ENCODE measurements at regions not wholly inside any gene's neighbourhood (a gene's known extent, or its start where the extent isn't known, plus 50 kb on each side); places are given as distances from the start of the nearest gene placed in this dataset.

DNA sequence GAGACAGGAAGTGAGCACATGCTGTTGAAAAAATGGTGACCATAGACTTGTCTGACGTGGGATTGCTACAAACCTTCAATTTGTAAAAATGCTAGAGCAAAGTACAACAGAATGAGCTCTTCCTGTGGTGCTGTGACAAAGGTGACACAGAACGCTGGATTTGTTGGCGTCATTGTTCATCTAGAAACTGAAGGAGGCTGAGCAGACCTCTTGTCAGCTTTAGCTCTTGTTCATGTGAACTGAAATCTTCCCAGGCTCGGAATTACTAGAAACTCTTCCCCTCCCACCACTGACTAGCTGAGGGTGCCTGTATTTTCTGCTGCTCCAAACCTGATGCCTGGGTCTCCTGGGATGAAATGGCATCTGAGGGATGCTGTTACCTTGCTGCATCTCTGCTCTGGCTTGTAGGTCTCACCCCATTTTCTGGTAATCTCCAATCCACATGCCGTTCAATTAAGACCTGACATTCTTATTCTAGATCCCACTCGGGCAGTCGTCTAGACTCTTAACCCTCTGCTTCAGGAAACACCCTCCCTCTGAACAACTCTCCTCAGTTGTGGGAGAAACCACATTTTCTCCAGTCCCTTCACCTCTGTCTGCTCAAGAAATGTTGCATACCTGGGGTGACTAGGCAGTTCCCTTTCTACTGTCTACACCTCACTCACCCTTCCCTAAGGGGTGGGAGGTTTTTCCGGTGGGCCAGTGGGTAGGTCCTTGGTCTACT, 349.3 kb downstream of the CXCL12 start:
- TF ChIP-seq, protein P1, sequence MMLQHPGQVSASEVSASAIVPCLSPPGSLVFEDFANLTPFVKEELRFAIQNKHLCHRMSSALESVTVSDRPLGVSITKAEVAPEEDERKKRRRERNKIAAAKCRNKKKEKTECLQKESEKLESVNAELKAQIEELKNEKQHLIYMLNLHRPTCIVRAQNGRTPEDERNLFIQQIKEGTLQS (IDR thresholded peaks at IDR 0.05): no peak
- TF ChIP-seq CEBPB (IDR thresholded peaks at IDR 0.05; ENCODE audit: low read depth) (no peak), EZH2 (IDR thresholded peaks at IDR 0.05) (no peak), YY1 (IDR thresholded peaks at IDR 0.05; ENCODE audit: extremely low read depth, insufficient replicate concordance, low read depth, low read length) (no peak), POLR2A (IDR thresholded peaks at IDR 0.05; ENCODE audit: borderline replicate concordance, extremely low read depth, insufficient read depth, insufficient read length) (no peak), ZNF274 (IDR thresholded peaks at IDR 0.05; ENCODE audit: low read depth, low read length) (no peak), EGR1 (IDR thresholded peaks at IDR 0.05; ENCODE audit: low read depth) (no peak), EZH2phosphoT487 (IDR thresholded peaks at IDR 0.05; ENCODE audit: borderline replicate concordance) (no peak), SP1 (IDR thresholded peaks at IDR 0.05; ENCODE audit: low read depth) (no peak)
- TF ChIP-seq, protein P2, sequence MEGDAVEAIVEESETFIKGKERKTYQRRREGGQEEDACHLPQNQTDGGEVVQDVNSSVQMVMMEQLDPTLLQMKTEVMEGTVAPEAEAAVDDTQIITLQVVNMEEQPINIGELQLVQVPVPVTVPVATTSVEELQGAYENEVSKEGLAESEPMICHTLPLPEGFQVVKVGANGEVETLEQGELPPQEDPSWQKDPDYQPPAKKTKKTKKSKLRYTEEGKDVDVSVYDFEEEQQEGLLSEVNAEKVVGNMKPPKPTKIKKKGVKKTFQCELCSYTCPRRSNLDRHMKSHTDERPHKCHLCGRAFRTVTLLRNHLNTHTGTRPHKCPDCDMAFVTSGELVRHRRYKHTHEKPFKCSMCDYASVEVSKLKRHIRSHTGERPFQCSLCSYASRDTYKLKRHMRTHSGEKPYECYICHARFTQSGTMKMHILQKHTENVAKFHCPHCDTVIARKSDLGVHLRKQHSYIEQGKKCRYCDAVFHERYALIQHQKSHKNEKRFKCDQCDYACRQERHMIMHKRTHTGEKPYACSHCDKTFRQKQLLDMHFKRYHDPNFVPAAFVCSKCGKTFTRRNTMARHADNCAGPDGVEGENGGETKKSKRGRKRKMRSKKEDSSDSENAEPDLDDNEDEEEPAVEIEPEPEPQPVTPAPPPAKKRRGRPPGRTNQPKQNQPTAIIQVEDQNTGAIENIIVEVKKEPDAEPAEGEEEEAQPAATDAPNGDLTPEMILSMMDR (IDR thresholded peaks at IDR 0.05 in 2 of 3, conservative IDR thresholded peaks at IDR 0.05 in 1 of 3; ENCODE audit: borderline replicate concordance in 1 of 3, insufficient read depth in 1 of 3, low read depth in 2 of 3, low read length in 2 of 3): no peak

All from HCT116 (cell line).